Keratinocyte (primary cell): ENCODE measurements at regions not wholly inside any gene's neighbourhood (a gene's known extent, or its start where the extent isn't known, plus 50 kb on each side); places are given as distances from the start of the nearest gene placed in this dataset.

Source experiments
- CTCF ChIP-seq, 3 experiments: IDR thresholded peaks in 1 of 3; conservative IDR thresholded peaks in 1 of 3; optimal IDR thresholded peaks in 1 of 3; 2 replicates in 2 of 3; 3 replicates in 1 of 3; pipeline versions ENCODE3 to v1.5.1; 2011; ENCODE audit warnings: low read length in 3 of 3, mild to moderate bottlenecking in 3 of 3, moderate library complexity in 2 of 3, control low read depth in 1 of 3, inconsistent platforms in 1 of 3; ENCODE audit not compliant: insufficient read depth in 2 of 3; ENCODE audit errors: extremely low read depth in 1 of 3
- EZH2 ChIP-seq: IDR thresholded peaks from one replicate; pipeline ENCODE4 v1.6.1; 2012; ENCODE audit warnings: inconsistent platforms, mild to moderate bottlenecking, low read length, moderate library complexity

- TF ChIP-seq EZH2, result no peak
- TF ChIP-seq CTCF (optimal IDR thresholded peaks at IDR 0.05 in 1 of 3, IDR thresholded peaks at IDR 0.05 in 1 of 3, conservative IDR thresholded peaks at IDR 0.05 in 1 of 3; ENCODE audit: extremely low read depth in 1 of 3, insufficient read depth in 2 of 3, low read length in 3 of 3), result no peak
These were observed 74.3 kb upstream of the IFNAR2 start for GRCh38 chr21:33155422-33155821.
